NB4 (cell line): ENCODE measurements at regions not wholly inside any gene's neighbourhood (a gene's known extent, or its start where the extent isn't known, plus 50 kb on each side); places are given as distances from the start of the nearest gene placed in this dataset.

ENCODE experiments used
- MYC ChIP-seq: IDR thresholded peaks from 2 replicates; pipeline ENCODE4 v1.6.1; 2011; ENCODE audit warnings: low read depth, low read length
- TF ChIP-seq, protein P1 (sequence below): IDR thresholded peaks from one replicate; pipeline ENCODE4 v1.5.1; 2012; ENCODE audit warnings: low read depth, low read length

DNA sequence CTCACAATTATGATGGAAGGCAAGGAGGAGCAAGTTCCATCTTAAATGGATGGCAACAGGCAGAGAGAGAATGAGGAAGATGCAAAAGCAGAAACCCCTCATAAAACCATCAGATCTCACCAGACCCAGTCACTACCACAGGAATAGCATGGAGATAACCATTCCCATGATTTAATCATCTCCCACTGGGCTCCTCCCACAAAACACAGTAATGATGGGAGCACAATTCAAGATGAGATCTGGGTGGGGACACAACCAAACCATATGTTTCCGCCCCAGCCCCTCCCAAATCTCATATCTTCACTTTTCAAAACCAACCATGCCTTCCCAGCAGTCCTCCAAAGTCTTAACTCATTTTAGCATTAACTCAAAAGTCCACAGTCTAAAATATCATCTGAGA, 304.0 kb downstream of the TUSC1 start:
- no peak for TF ChIP-seq MYC
- TF ChIP-seq, protein P1, sequence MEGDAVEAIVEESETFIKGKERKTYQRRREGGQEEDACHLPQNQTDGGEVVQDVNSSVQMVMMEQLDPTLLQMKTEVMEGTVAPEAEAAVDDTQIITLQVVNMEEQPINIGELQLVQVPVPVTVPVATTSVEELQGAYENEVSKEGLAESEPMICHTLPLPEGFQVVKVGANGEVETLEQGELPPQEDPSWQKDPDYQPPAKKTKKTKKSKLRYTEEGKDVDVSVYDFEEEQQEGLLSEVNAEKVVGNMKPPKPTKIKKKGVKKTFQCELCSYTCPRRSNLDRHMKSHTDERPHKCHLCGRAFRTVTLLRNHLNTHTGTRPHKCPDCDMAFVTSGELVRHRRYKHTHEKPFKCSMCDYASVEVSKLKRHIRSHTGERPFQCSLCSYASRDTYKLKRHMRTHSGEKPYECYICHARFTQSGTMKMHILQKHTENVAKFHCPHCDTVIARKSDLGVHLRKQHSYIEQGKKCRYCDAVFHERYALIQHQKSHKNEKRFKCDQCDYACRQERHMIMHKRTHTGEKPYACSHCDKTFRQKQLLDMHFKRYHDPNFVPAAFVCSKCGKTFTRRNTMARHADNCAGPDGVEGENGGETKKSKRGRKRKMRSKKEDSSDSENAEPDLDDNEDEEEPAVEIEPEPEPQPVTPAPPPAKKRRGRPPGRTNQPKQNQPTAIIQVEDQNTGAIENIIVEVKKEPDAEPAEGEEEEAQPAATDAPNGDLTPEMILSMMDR: no peak
